GM18502 (cell line): ENCODE measurements at regions not wholly inside any gene's neighbourhood (a gene's known extent, or its start where the extent isn't known, plus 50 kb on each side); places are given as distances from the start of the nearest gene placed in this dataset.
"Not testable (repeated sequence)": the region's sequence is repeated elsewhere in the genome, so short reads cannot be mapped to it uniquely, and the experiment has no call there.

Experiments used
- ATAC-seq: cut with Tn5 transposase; IDR thresholded peaks from one replicate; pipeline ENCODE4 v1.9.1; 2021; ENCODE audit warnings: mild to moderate bottlenecking; ENCODE audit not compliant: unreplicated experiment, poor library complexity

DNA sequence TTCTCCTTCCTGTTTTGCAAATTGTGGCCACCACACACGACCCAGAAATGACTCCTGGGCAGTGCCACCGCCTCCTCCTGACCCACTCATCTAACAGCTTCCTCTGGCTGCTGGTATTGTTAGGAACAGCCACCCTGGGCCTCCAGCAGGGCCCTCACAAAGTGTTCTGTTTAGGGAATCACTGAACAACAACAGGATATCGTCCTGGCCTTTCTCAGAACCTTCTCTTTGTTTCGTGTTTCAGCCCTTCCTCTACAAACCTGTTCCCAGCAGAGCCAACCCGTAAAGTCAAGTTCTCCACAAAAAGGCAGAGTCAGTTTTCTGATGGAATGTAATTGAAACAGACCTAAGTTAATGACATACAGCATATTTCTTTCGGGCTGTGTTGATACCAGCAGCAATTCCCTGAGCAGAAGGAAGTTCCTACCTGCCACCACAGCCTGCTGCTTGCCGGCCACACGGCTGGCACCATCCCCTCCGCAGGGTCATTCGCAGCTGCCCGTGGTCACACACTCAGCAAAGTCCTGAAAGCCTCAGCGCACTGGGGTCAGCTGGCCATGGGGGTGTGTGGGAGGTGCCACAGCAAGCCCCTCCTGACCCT lies 91.7 kb upstream of the PITRM1 start:
- ATAC-seq = no peak

- ATAC-seq = no peak
Measured at GRCh38 chr10:3263747-3264146, 91.2 kb upstream of the PITRM1 start.

DNA sequence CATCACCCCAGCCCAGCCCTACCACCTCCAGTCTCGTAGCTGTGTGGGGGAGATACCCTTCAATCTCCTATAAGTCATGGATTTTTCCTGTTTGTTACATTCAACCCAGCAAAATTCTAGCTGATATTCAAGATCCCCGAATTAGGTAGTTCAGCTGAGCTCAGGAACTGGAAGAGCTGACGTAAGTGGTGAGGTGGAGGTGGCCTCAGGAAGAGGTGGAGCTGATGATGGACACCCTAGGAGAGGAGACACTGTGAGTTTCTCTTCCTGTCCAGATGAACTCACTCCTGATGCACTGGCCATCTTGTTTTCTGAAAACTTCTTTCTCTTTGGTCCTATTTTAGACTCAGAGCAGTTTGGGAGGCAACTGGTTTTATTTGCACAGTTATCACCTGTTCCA lies 90.5 kb upstream of the PITRM1 start:
- no peak for ATAC-seq

DNA sequence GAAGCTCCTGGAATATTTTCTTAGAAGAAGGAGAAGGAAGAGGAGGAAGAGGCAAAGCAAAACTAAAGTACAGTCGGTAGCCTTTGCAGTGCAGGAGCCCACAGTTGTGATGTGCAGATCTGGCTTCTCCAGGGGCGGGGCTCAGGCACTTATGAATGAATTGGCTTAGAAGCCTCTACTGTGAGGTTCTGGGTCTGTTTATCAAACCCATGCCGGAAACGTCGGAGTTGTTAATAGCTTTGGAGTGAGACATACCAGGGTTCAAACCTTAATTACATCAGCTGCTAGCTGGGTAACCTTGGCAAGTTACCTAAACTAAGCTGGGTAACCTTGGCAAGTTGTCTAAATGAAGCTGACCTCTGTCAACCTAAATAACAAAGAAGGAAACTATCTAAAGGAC lies 89.3 kb upstream of the PITRM1 start:
- ATAC-seq = no peak

- ATAC-seq = no peak
Measured at GRCh38 chr10:3260066-3260834, 87.7 kb upstream of the PITRM1 start.

DNA sequence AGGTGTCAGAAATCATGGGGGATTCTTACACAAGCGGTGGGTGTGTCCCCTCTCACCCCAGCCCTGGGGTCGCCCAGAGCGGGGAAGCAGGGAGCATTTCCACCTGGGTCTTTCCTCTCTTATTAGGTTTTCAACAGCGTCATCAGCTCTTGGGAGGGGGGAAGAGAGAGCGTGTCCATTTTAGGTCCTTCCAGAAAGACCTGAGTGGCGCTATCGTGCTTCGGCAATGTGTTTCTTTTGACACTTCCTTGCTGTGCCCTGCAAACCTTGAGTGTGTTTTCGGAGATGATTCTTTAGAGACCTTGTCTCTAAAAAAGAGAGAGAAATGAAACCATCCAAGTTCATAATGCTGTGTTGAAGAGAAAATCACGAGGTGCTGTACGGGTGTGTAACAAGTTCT lies 86.9 kb upstream of the PITRM1 start:
- ATAC-seq = no peak

DNA sequence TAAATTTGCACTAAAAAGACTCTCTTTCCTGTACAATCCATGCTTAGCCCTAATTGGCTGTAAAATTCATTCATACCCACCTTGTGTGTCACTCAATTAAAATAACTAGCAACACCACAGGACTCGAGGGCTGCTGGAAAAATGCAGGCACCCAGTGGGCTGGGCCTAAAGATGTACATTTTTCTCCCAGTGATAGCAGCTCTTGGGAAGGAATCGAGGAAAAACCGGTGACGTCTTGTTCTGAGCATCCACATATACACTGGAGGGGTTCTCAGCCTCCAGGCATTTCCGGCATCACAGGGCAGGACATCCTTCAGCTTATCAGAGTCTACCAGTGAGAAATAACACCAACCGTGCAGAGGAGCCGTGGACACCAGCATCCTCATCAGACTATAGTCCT lies 85.8 kb upstream of the PITRM1 start:
- ATAC-seq = no peak

DNA sequence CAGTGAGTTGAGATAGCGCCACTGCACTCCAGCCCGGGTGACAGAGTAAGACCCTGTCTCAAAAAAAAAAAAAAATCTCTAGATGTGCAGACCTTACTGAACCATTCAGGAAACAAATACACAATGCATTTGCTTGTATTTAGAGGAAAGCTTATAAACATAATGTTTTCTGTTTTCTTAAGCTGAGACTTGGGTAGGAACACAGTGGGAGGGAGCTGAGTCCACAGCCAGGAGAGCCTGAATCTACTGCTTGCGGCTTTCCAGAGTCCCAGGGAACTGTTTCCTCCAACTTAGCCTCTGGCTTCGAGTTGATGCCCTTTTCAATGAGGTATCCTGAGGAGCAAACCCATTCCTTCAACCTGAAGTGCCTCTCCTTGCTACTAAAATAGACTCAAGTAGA lies 83.0 kb upstream of the PITRM1 start:
- ATAC-seq = no peak

DNA sequence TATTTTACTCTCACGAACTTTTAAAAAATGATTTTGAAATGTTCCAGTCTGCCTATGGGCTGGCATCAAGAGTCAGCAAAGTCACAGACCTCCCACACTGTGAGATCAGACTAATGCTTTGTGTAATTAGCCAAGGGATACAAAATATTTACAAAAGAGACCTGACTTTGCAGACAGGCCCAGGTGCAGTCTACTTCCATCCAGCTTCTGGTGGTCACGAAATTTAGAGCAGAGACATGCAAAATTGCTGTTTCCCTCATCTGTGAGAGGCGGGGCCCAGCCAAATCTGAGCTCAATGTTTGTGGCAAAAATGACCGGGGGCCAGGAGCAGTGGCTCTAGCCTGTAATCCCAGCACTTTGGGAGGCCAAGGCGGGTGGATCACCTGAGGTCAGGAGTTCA lies 82.5 kb upstream of the PITRM1 start:
- no peak for ATAC-seq

GRCh38 chr10:3253974-3254373 lies 81.4 kb upstream of the PITRM1 start:
- not testable (repeated sequence) for ATAC-seq

GRCh38 chr10:3251172-3251571 lies 78.6 kb upstream of the PITRM1 start:
- no peak for ATAC-seq

DNA sequence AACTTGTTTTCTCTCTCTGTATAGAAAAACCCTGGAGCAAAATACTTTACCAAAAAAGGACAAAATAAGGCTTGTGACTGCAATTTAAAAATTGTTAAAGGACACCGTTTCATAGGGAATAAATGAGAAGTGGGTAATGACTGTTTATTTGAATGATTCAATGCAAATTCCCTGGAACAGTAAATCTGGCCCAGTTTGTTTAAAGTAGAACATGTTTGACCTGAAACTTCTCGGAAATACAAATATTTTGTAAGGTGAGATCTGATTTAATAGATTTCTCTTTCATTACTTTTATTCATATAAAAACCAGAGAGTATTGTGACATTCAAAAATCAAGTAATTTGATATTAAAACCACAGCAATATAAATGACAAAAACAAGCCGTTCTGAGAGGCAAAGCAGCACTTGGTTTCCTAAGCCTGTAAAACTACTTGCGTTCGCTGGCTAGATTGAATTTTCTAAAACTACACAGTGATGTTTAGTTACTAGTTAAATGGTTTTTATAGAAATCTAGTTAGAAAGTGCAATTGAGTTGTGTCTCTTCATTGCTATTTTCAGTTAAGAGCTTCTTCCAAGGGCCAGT lies 76.8 kb upstream of the PITRM1 start:
- no peak for ATAC-seq

DNA sequence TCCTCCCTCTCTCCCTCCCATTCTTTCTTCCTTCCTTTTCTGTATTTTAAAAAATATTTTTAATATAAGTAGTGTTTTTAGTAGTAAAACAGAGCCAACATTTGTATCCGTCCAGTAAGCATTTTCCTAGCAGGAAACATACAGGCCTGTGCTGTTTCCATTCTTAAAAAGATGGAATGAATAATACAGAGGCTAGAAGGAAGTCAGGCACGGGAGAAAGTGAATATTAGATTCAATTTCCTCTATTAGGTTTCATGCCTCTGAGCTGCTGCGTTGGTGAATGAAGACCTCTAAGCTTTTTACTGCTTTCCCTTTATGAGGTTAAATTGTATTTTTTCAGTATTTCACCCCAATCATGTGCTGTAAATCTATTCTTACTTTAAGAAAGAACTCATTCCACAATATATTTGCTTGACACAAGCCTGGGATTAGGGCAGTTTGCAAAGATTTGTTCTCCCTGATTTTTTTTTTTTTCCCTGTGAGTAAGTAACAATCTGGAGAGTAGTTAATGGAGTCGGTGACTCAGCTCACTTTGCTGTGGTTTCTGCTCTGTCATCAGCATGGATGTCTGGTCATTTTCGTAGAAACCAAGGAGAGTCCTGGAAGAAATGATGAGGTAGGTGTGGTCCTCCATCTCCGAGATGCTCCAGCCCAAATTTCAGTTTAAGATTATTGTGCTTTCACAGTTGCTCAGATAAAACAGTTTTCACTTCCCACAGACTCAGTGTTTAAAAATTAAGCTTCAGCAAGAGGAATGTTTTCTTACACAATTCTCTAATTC lies 76.1 kb upstream of the PITRM1 start:
- ATAC-seq = no peak

DNA sequence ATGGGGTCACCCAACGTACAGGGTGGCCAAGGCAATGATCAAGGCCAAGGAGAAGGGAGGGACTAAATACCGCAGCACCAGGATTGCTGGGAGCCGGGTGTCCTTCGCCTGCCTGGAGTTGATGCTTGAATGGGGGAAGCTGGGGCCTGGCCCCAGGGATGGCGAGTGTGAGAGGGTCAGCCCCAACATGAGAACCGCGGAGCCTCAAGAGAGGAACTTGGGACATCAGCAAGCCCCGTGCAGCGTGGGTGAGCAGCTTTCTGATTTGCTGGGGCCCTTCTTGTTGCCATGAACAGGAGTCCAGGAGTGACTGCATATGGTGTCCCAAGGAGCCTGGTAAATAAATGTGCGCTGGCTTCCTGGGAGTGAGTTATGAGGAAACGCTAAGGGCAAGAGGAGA lies 72.8 kb upstream of the PITRM1 start:
- no peak for ATAC-seq

DNA sequence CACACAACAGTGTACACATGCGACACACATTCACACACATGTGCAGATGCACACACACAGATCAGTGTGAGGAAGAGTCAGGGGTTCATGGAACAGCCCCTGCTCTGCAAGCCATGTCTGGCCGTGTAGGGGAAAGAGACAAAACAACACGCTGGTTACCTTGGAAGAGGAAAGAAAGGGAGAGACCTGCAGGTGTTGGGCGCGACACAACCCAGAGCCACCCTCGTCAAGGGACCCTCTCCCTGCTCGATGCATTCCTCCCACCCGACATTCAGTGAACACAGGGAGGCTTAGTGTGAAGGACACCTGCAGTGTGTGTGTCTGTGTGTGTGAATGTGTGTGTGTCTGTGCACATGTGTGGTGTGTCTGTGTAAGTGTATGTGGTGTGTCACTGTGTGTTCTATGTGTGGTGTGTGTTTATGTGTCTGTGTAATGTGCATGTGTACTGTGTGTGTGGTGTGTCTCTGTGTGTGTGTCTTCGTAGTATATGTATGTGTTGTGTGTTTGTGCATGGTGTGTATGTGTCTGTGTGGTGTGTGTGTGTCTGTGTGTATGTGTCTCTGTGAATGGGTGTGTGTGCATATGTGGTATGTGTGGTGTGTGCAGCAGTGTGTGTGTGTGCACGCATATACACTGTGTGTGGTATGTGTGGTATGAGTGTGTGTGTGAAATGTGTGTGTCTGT lies 69.5 kb upstream of the PITRM1 start:
- ATAC-seq = no peak

- no peak for ATAC-seq
Measured at GRCh38 chr10:3241274-3241921, 68.8 kb upstream of the PITRM1 start.

GRCh38 chr10:3239920-3240894 lies 67.6 kb upstream of the PITRM1 start:
- no peak for ATAC-seq

- ATAC-seq = peak; percentile 69
Measured at GRCh38 chr10:3239066-3239919, 66.7 kb upstream of the PITRM1 start.
